NT2/D1 (cell line): ENCODE measurements at regions not wholly inside any gene's neighbourhood (a gene's known extent, or its start where the extent isn't known, plus 50 kb on each side); places are given as distances from the start of the nearest gene placed in this dataset.

ENCODE experiments used
- SUZ12 ChIP-seq: IDR thresholded peaks from 2 replicates; pipeline ENCODE4 v1.6.1; 2011; ENCODE audit not compliant: insufficient read length, insufficient read depth; ENCODE audit errors: extremely low read depth
- YY1 ChIP-seq: IDR thresholded peaks from 2 replicates; pipeline ENCODE4 v1.6.1; 2011; ENCODE audit not compliant: insufficient read length, insufficient read depth
- ZNF274 ChIP-seq: IDR thresholded peaks from 2 replicates; pipeline ENCODE4 v1.6.1; 2011; ENCODE audit warnings: mild to moderate bottlenecking, low read depth, low read length

DNA sequence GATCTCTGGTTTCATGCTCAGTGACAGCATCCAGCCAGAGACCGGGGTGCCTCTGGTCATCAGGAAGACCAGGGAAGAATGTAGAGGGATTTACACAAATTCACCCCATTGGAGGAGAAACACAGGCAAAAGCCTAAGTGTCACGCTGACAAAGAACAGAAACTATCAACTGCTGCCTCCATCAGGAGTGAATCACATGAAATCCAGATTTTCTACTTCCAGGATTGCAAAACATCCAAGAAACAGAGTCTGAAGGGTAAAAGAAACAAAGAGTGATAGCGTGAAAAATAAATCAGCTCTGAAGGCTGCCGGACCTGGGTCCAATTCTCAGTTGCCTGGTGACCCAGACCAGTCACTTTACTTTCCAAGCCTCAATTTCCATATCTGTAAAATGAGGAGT is 136.1 kb upstream of the MAP1LC3B2 start:
- TF ChIP-seq SUZ12 (no peak), YY1 (no peak), ZNF274 (no peak)
